ENCODE measurements at regions not wholly inside any gene's neighbourhood (a gene's known extent, or its start where the extent isn't known, plus 50 kb on each side); places are given as distances from the start of the nearest gene placed in this dataset.

- H3K79me2 ChIP-seq (replicated peaks; ENCODE audit: insufficient read depth, low read length), result no peaks in the 10 kb centered on the region
- TF ChIP-seq EP300 (conservative IDR thresholded peaks at IDR 0.05; ENCODE audit: poor library complexity, severe bottlenecking) (no peak), TAF1 (IDR thresholded peaks at IDR 0.05; ENCODE audit: low read depth) (no peak), SMC3 (conservative IDR thresholded peaks at IDR 0.05; ENCODE audit: poor library complexity) (no peak), MXI1 (conservative IDR thresholded peaks at IDR 0.05; ENCODE audit: poor library complexity, severe bottlenecking) (no peak), EZH2 (IDR thresholded peaks at IDR 0.05; ENCODE audit: borderline replicate concordance, insufficient read depth, low read length, poor library complexity, severe bottlenecking) (no peak), POLR2AphosphoS5 (IDR thresholded peaks at IDR 0.05) (no peak), RAD21 (conservative IDR thresholded peaks at IDR 0.05) (no peak)
- TF ChIP-seq, protein P1, sequence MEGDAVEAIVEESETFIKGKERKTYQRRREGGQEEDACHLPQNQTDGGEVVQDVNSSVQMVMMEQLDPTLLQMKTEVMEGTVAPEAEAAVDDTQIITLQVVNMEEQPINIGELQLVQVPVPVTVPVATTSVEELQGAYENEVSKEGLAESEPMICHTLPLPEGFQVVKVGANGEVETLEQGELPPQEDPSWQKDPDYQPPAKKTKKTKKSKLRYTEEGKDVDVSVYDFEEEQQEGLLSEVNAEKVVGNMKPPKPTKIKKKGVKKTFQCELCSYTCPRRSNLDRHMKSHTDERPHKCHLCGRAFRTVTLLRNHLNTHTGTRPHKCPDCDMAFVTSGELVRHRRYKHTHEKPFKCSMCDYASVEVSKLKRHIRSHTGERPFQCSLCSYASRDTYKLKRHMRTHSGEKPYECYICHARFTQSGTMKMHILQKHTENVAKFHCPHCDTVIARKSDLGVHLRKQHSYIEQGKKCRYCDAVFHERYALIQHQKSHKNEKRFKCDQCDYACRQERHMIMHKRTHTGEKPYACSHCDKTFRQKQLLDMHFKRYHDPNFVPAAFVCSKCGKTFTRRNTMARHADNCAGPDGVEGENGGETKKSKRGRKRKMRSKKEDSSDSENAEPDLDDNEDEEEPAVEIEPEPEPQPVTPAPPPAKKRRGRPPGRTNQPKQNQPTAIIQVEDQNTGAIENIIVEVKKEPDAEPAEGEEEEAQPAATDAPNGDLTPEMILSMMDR (IDR thresholded peaks at IDR 0.05; ENCODE audit: poor library complexity, severe bottlenecking), result no peak
- H3K9ac ChIP-seq (ENCODE audit: low read length), result no peak overlapping the region
- no peak overlapping the region for H3K4me2 ChIP-seq (ENCODE audit: low read length)
- H3K4me3 ChIP-seq (ENCODE audit: low read length), result no peak overlapping the region
- no peaks in the 10 kb centered on the region for H3K9me3 ChIP-seq (ENCODE audit: low read length)
- H3K27me3 ChIP-seq (ENCODE audit: insufficient read depth, low read depth, low read length), result no peaks in the 10 kb centered on the region
- no peaks in the 10 kb centered on the region for H3F3A ChIP-seq (ENCODE audit: insufficient read depth, low read length, poor library complexity, severe bottlenecking)
- no peak overlapping the region for H3K27ac ChIP-seq (ENCODE audit: low read length)
- no peaks in the 10 kb centered on the region for H3K9me2 ChIP-seq (ENCODE audit: insufficient read depth, low read length)
- H3K36me3 ChIP-seq (ENCODE audit: insufficient read depth, low read length), result no peaks in the 10 kb centered on the region
- H2AFZ ChIP-seq (ENCODE audit: low read depth, low read length), result no peak overlapping the region
- no peaks in the 10 kb centered on the region for H4K20me1 ChIP-seq (ENCODE audit: insufficient read depth)
Measured at GRCh38 chr2:183594150-183594549, 469.9 kb downstream of the NUP35 start.

GRCh38 chr2:183597841-183598240, 473.6 kb downstream of the NUP35 start:
- TF ChIP-seq REST (IDR thresholded peaks at IDR 0.05; ENCODE audit: borderline replicate concordance), result no peak
- no peak for TF ChIP-seq TAF1 (IDR thresholded peaks at IDR 0.05; ENCODE audit: low read depth)
- no peak for TF ChIP-seq EZH2 (IDR thresholded peaks at IDR 0.05; ENCODE audit: borderline replicate concordance, insufficient read depth, low read length, poor library complexity, severe bottlenecking)
- TF ChIP-seq, protein P1 (IDR thresholded peaks at IDR 0.05; ENCODE audit: poor library complexity, severe bottlenecking), result no peak
- no peak for TF ChIP-seq EP300 (conservative IDR thresholded peaks at IDR 0.05; ENCODE audit: poor library complexity, severe bottlenecking)
- TF ChIP-seq MXI1 (conservative IDR thresholded peaks at IDR 0.05; ENCODE audit: poor library complexity, severe bottlenecking), result no peak
- no peak for TF ChIP-seq RAD21 (conservative IDR thresholded peaks at IDR 0.05)
- no peak for TF ChIP-seq SMC3 (conservative IDR thresholded peaks at IDR 0.05; ENCODE audit: poor library complexity)
- TF ChIP-seq POLR2AphosphoS5 (IDR thresholded peaks at IDR 0.05), result no peak
- Histone ChIP-seq H3K4me2 (ENCODE audit: low read length) (no peak overlapping the region), H4K20me1 (ENCODE audit: insufficient read depth) (no peaks in the 10 kb centered on the region), H3K79me2 (replicated peaks; ENCODE audit: insufficient read depth, low read length) (no peaks in the 10 kb centered on the region), H3K36me3 (ENCODE audit: insufficient read depth, low read length) (no peaks in the 10 kb centered on the region), H3K27me3 (ENCODE audit: insufficient read depth, low read depth, low read length) (no peaks in the 10 kb centered on the region), H3K9me2 (ENCODE audit: insufficient read depth, low read length) (no peaks in the 10 kb centered on the region), H3K4me3 (ENCODE audit: low read length) (no peak overlapping the region), H3K9me3 (ENCODE audit: low read length) (no peaks in the 10 kb centered on the region), H3F3A (ENCODE audit: insufficient read depth, low read length, poor library complexity, severe bottlenecking) (no peaks in the 10 kb centered on the region), H2AFZ (ENCODE audit: low read depth, low read length) (no peak overlapping the region), H3K9ac (ENCODE audit: low read length) (no peak overlapping the region), H3K27ac (ENCODE audit: low read length) (no peak overlapping the region)
